ENCODE measurements at regions not wholly inside any gene's neighbourhood (a gene's known extent, or its start where the extent isn't known, plus 50 kb on each side); places are given as distances from the start of the nearest gene placed in this dataset.

DNA sequence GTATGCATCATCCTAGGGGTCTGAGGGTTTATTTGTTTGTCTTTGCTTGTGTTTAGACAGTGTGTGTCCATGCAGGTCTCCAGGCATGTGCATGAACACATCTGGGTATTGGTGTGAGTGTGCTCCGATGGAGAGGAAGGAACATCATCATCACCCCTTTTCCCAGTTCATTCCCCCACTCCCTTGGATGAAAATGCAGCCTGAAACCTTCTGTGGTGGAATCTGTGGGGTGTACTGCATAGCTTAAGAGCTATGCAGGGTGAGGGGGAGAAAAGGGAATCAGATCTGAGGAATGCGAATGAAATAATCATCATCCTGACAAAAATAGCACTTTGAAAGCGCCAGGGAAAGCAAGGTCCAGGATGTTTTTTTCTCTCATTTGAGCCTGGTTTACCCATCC lies 520.1 kb downstream of the NTRK3 start:
- no peak for ATAC-seq
- TF ChIP-seq, protein P1, sequence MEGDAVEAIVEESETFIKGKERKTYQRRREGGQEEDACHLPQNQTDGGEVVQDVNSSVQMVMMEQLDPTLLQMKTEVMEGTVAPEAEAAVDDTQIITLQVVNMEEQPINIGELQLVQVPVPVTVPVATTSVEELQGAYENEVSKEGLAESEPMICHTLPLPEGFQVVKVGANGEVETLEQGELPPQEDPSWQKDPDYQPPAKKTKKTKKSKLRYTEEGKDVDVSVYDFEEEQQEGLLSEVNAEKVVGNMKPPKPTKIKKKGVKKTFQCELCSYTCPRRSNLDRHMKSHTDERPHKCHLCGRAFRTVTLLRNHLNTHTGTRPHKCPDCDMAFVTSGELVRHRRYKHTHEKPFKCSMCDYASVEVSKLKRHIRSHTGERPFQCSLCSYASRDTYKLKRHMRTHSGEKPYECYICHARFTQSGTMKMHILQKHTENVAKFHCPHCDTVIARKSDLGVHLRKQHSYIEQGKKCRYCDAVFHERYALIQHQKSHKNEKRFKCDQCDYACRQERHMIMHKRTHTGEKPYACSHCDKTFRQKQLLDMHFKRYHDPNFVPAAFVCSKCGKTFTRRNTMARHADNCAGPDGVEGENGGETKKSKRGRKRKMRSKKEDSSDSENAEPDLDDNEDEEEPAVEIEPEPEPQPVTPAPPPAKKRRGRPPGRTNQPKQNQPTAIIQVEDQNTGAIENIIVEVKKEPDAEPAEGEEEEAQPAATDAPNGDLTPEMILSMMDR (IDR thresholded peaks at IDR 0.05), result no peak
- Histone ChIP-seq H3K4me1 (no peaks in the 10 kb centered on the region), H3K4me3 (no peak overlapping the region), H3K36me3 (no peaks in the 10 kb centered on the region), H3K27ac (no peak overlapping the region), H3K9me3 (no peaks in the 10 kb centered on the region), H3K27me3 (no peaks in the 10 kb centered on the region)
- no peak for DNase-seq
- intact Hi-C loops (cut with DNase I), result no loop called here

DNA sequence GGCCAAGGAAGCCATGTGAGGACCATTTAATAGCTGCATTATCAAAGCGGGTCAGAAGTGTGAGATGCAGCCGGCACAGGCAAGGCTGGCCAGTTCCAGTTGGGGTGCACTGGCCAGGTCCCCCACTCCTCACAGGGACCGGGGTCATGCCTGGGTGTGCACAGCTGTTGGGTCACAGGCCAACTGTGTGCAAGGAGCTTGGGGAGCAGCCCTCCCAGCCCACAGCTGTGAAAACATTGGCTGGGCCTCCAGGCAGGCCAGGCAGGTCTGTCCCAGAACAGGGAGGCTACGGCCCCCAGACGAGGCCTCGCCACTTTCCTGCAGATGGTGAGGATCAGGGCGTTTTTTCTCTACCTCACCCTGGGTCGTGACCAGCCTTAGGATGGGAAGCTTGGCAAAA lies 521.0 kb downstream of the NTRK3 start:
- H3K4me3 ChIP-seq, result no peak overlapping the region
- ATAC-seq (no peak), DNase-seq (no peak)
- H3K4me1 ChIP-seq, result no peaks in the 10 kb centered on the region
- H3K27ac ChIP-seq, result no peak overlapping the region
- H3K36me3 ChIP-seq, result no peaks in the 10 kb centered on the region
- H3K9me3 ChIP-seq, result no peaks in the 10 kb centered on the region
- TF ChIP-seq, protein P1 (IDR thresholded peaks at IDR 0.05), result no peak
- intact Hi-C loops (cut with DNase I), result no loop called here
- no peaks in the 10 kb centered on the region for H3K27me3 ChIP-seq

DNA sequence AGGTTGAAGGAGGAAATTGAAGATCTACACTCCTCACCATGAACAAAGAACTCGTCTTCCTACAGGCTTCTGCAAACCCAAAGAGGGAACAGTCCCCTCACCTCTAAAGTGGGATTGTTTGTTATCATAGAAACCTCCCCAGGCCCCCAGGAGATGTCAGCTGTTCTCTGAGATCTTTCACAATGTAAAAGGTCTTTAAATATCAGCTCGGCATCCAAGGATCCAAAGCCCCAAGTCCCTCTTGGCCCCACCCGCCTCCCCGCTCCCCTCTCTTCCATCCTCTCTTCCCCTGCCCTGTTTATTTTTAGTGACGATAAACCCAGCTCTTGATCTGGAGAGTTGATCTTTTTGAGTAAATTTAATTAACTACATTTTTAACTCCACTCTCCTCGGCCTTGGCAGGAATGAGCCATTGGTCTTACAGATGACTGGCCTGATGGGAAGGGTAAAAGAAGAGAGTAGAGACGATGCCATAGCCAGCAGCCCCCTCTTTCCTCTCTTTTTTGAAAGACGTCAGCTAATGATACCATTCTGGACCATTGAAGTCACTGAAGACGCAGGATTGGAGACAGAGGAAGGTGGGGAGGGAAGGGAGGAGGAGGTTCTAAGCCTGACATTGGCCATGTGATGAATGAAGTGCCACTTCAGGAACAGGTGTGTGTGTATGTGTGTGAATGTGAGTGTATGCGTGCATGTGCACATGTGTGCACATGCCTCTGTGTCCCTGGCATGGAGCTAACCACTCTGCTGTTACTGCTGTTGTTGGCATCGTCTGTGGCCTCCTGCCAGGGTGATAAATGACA lies 521.8 kb downstream of the NTRK3 start:
- Histone ChIP-seq H3K4me3 (no peak overlapping the region), H3K4me1 (no peaks in the 10 kb centered on the region), H3K9me3 (no peaks in the 10 kb centered on the region), H3K27ac (no peak overlapping the region), H3K36me3 (no peaks in the 10 kb centered on the region), H3K27me3 (no peaks in the 10 kb centered on the region)
- TF ChIP-seq, protein P1 (IDR thresholded peaks at IDR 0.05), result no peak
- ATAC-seq, result no peak
- intact Hi-C loops (cut with DNase I), result no loop called here
- no peak for DNase-seq

DNA sequence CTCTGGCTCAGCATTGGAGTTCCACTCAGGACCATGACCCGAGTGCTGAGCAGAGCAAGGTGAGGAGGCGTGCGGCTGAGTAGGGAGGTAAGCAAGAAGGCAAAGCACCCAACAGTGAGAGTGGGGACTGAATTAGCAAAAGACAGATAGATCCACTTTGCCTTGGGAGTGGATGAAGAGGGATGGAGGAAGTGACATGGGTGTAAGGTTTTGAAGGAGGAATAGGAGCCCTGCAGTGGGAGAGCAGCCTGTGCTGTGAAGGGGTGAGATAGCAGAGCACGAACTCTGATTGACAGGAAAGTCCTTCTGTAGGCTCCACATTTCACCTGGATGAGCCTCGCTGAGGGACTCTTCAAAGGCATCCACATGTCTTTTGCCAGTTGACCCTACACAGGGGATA lies 522.6 kb downstream of the NTRK3 start:
- ATAC-seq (no peak), DNase-seq (no peak)
- TF ChIP-seq, protein P1 (IDR thresholded peaks at IDR 0.05), result no peak
- Histone ChIP-seq H3K27ac (no peak overlapping the region), H3K9me3 (no peaks in the 10 kb centered on the region), H3K4me3 (no peak overlapping the region), H3K4me1 (no peaks in the 10 kb centered on the region), H3K36me3 (no peaks in the 10 kb centered on the region), H3K27me3 (no peaks in the 10 kb centered on the region)
- intact Hi-C loops (cut with DNase I), result no loop called here

DNA sequence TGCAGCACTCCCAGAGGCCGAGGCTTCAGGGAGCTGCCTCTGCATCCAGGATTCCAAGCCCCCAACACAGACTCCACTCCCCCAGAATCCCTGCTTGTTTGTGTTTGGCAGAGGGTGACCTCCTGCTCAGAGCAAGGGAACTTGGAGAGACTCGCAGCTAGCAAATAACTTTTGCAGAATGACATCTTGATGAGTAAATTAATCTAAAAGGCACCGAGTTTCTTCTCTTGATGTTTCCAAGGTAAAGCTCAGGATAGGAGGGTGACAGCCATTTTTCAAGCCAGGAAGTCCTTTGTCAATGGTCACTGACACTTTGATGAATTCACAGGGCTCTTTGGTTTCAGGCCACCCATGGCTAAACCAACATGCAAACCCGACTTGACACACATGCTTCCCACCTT lies 523.0 kb downstream of the NTRK3 start:
- no peak overlapping the region for H3K4me3 ChIP-seq
- no peaks in the 10 kb centered on the region for H3K27me3 ChIP-seq
- H3K4me1 ChIP-seq, result no peaks in the 10 kb centered on the region
- H3K27ac ChIP-seq, result no peak overlapping the region
- ATAC-seq (no peak), DNase-seq (no peak)
- intact Hi-C loops (cut with DNase I), result no loop called here
- TF ChIP-seq, protein P1 (IDR thresholded peaks at IDR 0.05), result no peak
- H3K36me3 ChIP-seq, result no peaks in the 10 kb centered on the region
- H3K9me3 ChIP-seq, result no peaks in the 10 kb centered on the region

DNA sequence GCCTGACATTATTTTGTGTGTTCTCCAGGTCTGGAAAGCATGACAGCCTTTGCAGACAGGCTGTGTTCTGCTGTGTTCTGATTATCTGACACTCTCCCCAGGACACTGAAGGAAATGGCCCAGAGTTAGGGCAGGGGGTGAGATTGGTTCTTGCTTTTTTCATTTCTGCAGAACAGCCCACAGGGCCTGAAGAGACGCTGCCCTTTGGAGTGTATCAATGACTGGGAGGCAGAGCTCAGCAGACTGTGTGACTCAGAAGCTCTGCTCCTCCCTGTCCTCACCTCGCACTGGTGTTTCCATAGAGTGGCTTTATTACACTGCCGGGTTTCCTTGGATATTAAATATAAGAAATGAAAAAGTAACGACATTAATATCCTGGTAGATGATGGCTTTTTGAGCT lies 523.6 kb downstream of the NTRK3 start:
- intact Hi-C loops (cut with DNase I), result no loop called here
- no peak for ATAC-seq
- DNase-seq, result no peak
- Histone ChIP-seq H3K9me3 (no peaks in the 10 kb centered on the region), H3K27ac (no peak overlapping the region), H3K27me3 (no peaks in the 10 kb centered on the region), H3K4me3 (no peak overlapping the region), H3K36me3 (no peaks in the 10 kb centered on the region), H3K4me1 (no peaks in the 10 kb centered on the region)
- TF ChIP-seq, protein P1 (IDR thresholded peaks at IDR 0.05), result no peak
